WTC11 (cell line): ENCODE measurements at regions not wholly inside any gene's neighbourhood (a gene's known extent, or its start where the extent isn't known, plus 50 kb on each side); places are given as distances from the start of the nearest gene placed in this dataset.

ENCODE experiments used
- ATAC-seq: fragments of 200-7000 bp; cut with Tn5 transposase; 2 replicates; pipeline ENCODE4 v1.10.0; 2021; ENCODE audit warnings: mild to moderate bottlenecking, moderate library complexity
- CTCF ChIA-PET: fragments of 300-600 bp; sonication (Branson Sonifier 250); formaldehyde crosslinking; loops from one replicate; lab custom pipeline; 2021; ENCODE audit warnings: antibody characterized with exemption; lab: Charles Lee
- POLR2A ChIA-PET: fragments of 350-600 bp; sonication (Branson Sonifier 250); formaldehyde crosslinking; loops from one replicate; lab custom pipeline; 2021; ENCODE audit warnings: antibody characterized with exemption; lab: Charles Lee
- DNase-seq: peaks from one replicate; pipeline ENCODE4 v3.0.0; 2021; ENCODE audit warnings: low spot score
- H3K27ac Mint-ChIP-seq: 2 replicates; pipeline ENCODE4 v1.8.0; 2021; ENCODE audit warnings: mixed read lengths
- H3K27me3 Mint-ChIP-seq: 2 replicates; pipeline ENCODE4 v1.8.0; 2021; ENCODE audit warnings: low read depth, mild to moderate bottlenecking, moderate library complexity, mixed read lengths
- H3K36me3 Mint-ChIP-seq: 2 replicates; pipeline ENCODE4 v1.8.0; 2021; ENCODE audit warnings: mixed read lengths
- H3K4me1 Mint-ChIP-seq: 2 replicates; pipeline ENCODE4 v1.8.0; 2022; ENCODE audit warnings: mixed read lengths
- H3K4me3 Mint-ChIP-seq: 2 replicates; pipeline ENCODE4 v1.8.0; 2021; ENCODE audit warnings: mild to moderate bottlenecking, moderate library complexity, mixed read lengths
- H3K9me3 Mint-ChIP-seq: 2 replicates; pipeline ENCODE4 v1.8.0; 2021; ENCODE audit warnings: mixed read lengths
- CREM ChIP-seq: sonication (generic); formaldehyde crosslinking; IDR thresholded peaks from 2 replicates; pipeline ENCODE4 v1.8.1; 2022; ENCODE audit warnings: mild to moderate bottlenecking, missing genetic modification reagents, moderate library complexity
- EMX1 ChIP-seq: fragments of 250-450 bp; sonication (Bioruptor Pico); IDR thresholded peaks from 2 replicates; pipeline ENCODE4 v1.8.0; 2021; ENCODE audit warnings: mild to moderate bottlenecking
- ESRRA ChIP-seq: sonication (generic); formaldehyde crosslinking; IDR thresholded peaks from 2 replicates; pipeline ENCODE4 v1.8.1; 2022; ENCODE audit warnings: mild to moderate bottlenecking, missing genetic modification reagents, borderline replicate concordance
- FOXP1 ChIP-seq: sonication (generic); formaldehyde crosslinking; IDR thresholded peaks from 2 replicates; pipeline ENCODE4 v1.8.0; 2022; ENCODE audit warnings: missing genetic modification reagents, mild to moderate bottlenecking, moderate library complexity, borderline replicate concordance
- NFYB ChIP-seq: sonication (generic); formaldehyde crosslinking; conservative IDR thresholded peaks from 2 replicates; pipeline ENCODE4 v1.8.0; 2022; ENCODE audit warnings: low read depth, missing genetic modification reagents
- NR3C1 ChIP-seq: sonication (generic); formaldehyde crosslinking; conservative IDR thresholded peaks from 2 replicates; pipeline ENCODE4 v1.8.1; 2023; ENCODE audit warnings: low read depth, mild to moderate bottlenecking, missing genetic modification reagents
- OVOL2 ChIP-seq: fragments of 250-450 bp; sonication (Bioruptor Pico); IDR thresholded peaks from 2 replicates; pipeline ENCODE4 v1.9.0; 2021; ENCODE audit warnings: mild to moderate bottlenecking, borderline replicate concordance
- SMAD4 ChIP-seq: sonication (generic); formaldehyde crosslinking; IDR thresholded peaks from 2 replicates; pipeline ENCODE4 v1.8.0; 2022; ENCODE audit warnings: mild to moderate bottlenecking, missing genetic modification reagents
- SP1 ChIP-seq: sonication (generic); formaldehyde crosslinking; conservative IDR thresholded peaks from 2 replicates; pipeline ENCODE4 v1.8.1; 2022; ENCODE audit warnings: missing genetic modification reagents
- TCF7 ChIP-seq: sonication (generic); formaldehyde crosslinking; IDR thresholded peaks from 2 replicates; pipeline ENCODE4 v1.8.0; 2022; ENCODE audit warnings: mild to moderate bottlenecking, low read depth, missing genetic modification reagents, moderate library complexity
- ZNF423 ChIP-seq: fragments of 250-450 bp; sonication (Bioruptor Pico); IDR thresholded peaks from 2 replicates; pipeline ENCODE4 v2.1.2; 2022; ENCODE audit warnings: mild to moderate bottlenecking, moderate library complexity
- TF ChIP-seq, protein P1 (sequence below): sonication (generic); formaldehyde crosslinking; IDR thresholded peaks from 2 replicates; pipeline ENCODE4 v1.8.1; 2022; ENCODE audit warnings: missing genetic modification reagents, borderline replicate concordance
- TF ChIP-seq, protein P2 (sequence below): sonication (generic); formaldehyde crosslinking; IDR thresholded peaks from 2 replicates; pipeline ENCODE4 v1.8.0; 2022; ENCODE audit warnings: missing genetic modification reagents
- TF ChIP-seq, protein P3 (sequence below): fragments of 200-600 bp; IDR thresholded peaks from 2 replicates; pipeline ENCODE4 v1.8.0; 2022; ENCODE audit warnings: antibody characterized with exemption
- TF ChIP-seq, protein P4 (sequence below): sonication (generic); formaldehyde crosslinking; IDR thresholded peaks from 2 replicates; pipeline ENCODE4 v1.8.1; 2023; ENCODE audit warnings: mild to moderate bottlenecking, missing genetic modification reagents, moderate library complexity
- TF ChIP-seq, protein P5 (sequence below): sonication (generic); formaldehyde crosslinking; IDR thresholded peaks from 2 replicates; pipeline ENCODE4 v1.8.1; 2022; ENCODE audit warnings: low read depth, missing genetic modification reagents, borderline replicate concordance
- TF ChIP-seq, protein P6 (sequence below): sonication (generic); formaldehyde crosslinking; IDR thresholded peaks from 2 replicates; pipeline ENCODE4 v1.8.1; 2022; ENCODE audit warnings: low read depth, mild to moderate bottlenecking, moderate library complexity, missing genetic modification reagents, borderline replicate concordance
- TF ChIP-seq, protein P7 (sequence below): sonication (generic); formaldehyde crosslinking; IDR thresholded peaks from 2 replicates; pipeline ENCODE4 v1.8.1; 2022; ENCODE audit warnings: mild to moderate bottlenecking, missing genetic modification reagents, moderate library complexity, borderline replicate concordance

DNA sequence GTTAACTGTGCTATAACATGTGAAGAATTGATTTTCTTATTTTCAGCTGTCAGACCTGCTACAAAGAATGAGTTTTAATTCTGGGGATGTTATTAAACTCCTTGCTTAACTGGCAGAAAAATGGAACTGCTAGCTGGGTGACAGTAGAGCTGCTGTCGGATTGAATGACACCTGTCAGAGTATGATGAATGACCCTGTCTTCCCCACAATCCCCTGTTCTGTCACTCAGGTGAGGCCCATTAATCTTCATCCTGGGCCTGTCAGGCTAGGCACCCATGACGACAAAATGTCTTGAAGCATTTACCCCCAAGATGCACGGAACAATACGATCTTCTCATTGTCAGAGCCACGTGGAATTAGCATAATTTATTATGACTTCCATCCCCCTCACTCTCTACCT lies 129.9 kb upstream of the ETAA1 start (continued):
- TF ChIP-seq, protein P1, sequence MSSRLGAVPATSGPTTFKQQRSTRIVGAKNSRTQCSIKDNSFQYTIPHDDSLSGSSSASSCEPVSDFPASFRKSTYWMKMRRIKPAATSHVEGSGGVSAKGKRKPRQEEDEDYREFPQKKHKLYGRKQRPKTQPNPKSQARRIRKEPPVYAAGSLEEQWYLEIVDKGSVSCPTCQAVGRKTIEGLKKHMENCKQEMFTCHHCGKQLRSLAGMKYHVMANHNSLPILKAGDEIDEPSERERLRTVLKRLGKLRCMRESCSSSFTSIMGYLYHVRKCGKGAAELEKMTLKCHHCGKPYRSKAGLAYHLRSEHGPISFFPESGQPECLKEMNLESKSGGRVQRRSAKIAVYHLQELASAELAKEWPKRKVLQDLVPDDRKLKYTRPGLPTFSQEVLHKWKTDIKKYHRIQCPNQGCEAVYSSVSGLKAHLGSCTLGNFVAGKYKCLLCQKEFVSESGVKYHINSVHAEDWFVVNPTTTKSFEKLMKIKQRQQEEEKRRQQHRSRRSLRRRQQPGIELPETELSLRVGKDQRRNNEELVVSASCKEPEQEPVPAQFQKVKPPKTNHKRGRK (CRISPR knock-in tag) = no peak
- TF ChIP-seq, all 79 proteins: peak for 0

DNA sequence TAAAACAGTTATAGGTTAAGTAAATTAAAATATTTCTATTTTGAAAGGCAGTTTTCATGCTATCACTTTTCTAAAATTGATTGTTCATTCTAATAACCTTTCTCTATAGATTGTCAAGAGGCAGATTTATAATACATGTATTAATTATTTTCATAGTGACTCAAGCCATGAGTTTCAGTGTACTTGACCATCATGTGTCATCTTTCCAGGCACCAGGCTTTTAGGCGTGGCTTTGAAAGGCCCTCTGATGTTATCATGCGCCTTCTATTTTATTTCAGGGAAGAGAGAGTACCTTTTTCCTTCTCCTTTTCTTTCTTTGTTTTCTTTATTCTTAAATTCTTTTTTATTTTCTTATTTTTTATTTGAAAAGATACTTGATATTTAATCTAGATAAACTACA lies 128.3 kb upstream of the ETAA1 start:
- CTCF ChIA-PET = no interaction called here
- no peak for DNase-seq

More for the DNA sequence above, 128.3 kb upstream of the ETAA1 start:
- Mint-ChIP-seq H3K4me3 (no peak overlapping the region), H3K27me3 (no peaks in the 10 kb centered on the region), H3K9me3 (no peaks in the 10 kb centered on the region), H3K4me1 (peaks cover 13% of the 10 kb centered on the region), H3K36me3 (no peaks in the 10 kb centered on the region), H3K27ac (no peak overlapping the region)
- POLR2A ChIA-PET = no interaction called here
- ATAC-seq = no peak
- TF ChIP-seq, protein P2, sequence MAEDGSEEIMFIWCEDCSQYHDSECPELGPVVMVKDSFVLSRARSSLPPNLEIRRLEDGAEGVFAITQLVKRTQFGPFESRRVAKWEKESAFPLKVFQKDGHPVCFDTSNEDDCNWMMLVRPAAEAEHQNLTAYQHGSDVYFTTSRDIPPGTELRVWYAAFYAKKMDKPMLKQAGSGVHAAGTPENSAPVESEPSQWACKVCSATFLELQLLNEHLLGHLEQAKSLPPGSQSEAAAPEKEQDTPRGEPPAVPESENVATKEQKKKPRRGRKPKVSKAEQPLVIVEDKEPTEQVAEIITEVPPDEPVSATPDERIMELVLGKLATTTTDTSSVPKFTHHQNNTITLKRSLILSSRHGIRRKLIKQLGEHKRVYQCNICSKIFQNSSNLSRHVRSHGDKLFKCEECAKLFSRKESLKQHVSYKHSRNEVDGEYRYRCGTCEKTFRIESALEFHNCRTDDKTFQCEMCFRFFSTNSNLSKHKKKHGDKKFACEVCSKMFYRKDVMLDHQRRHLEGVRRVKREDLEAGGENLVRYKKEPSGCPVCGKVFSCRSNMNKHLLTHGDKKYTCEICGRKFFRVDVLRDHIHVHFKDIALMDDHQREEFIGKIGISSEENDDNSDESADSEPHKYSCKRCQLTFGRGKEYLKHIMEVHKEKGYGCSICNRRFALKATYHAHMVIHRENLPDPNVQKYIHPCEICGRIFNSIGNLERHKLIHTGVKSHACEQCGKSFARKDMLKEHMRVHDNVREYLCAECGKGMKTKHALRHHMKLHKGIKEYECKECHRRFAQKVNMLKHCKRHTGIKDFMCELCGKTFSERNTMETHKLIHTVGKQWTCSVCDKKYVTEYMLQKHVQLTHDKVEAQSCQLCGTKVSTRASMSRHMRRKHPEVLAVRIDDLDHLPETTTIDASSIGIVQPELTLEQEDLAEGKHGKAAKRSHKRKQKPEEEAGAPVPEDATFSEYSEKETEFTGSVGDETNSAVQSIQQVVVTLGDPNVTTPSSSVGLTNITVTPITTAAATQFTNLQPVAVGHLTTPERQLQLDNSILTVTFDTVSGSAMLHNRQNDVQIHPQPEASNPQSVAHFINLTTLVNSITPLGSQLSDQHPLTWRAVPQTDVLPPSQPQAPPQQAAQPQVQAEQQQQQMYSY = no peak
- TF ChIP-seq, protein P3, sequence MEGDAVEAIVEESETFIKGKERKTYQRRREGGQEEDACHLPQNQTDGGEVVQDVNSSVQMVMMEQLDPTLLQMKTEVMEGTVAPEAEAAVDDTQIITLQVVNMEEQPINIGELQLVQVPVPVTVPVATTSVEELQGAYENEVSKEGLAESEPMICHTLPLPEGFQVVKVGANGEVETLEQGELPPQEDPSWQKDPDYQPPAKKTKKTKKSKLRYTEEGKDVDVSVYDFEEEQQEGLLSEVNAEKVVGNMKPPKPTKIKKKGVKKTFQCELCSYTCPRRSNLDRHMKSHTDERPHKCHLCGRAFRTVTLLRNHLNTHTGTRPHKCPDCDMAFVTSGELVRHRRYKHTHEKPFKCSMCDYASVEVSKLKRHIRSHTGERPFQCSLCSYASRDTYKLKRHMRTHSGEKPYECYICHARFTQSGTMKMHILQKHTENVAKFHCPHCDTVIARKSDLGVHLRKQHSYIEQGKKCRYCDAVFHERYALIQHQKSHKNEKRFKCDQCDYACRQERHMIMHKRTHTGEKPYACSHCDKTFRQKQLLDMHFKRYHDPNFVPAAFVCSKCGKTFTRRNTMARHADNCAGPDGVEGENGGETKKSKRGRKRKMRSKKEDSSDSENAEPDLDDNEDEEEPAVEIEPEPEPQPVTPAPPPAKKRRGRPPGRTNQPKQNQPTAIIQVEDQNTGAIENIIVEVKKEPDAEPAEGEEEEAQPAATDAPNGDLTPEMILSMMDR = no peak
- TF ChIP-seq SP1 (CRISPR knock-in tag) (no peak), SMAD4 (CRISPR knock-in tag) (no peak), ESRRA (no peak), TCF7 (CRISPR knock-in tag) (no peak), FOXP1 (CRISPR knock-in tag) (no peak), NR3C1 (no peak), OVOL2 (no peak), ZNF423 (CRISPR knock-in tag) (no peak), CREM (CRISPR knock-in tag) (no peak), NFYB (CRISPR knock-in tag) (no peak), EMX1 (no peak)
- TF ChIP-seq, protein P4, sequence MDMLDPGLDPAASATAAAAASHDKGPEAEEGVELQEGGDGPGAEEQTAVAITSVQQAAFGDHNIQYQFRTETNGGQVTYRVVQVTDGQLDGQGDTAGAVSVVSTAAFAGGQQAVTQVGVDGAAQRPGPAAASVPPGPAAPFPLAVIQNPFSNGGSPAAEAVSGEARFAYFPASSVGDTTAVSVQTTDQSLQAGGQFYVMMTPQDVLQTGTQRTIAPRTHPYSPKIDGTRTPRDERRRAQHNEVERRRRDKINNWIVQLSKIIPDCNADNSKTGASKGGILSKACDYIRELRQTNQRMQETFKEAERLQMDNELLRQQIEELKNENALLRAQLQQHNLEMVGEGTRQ (CRISPR knock-in tag) = no peak
- TF ChIP-seq, protein P5, sequence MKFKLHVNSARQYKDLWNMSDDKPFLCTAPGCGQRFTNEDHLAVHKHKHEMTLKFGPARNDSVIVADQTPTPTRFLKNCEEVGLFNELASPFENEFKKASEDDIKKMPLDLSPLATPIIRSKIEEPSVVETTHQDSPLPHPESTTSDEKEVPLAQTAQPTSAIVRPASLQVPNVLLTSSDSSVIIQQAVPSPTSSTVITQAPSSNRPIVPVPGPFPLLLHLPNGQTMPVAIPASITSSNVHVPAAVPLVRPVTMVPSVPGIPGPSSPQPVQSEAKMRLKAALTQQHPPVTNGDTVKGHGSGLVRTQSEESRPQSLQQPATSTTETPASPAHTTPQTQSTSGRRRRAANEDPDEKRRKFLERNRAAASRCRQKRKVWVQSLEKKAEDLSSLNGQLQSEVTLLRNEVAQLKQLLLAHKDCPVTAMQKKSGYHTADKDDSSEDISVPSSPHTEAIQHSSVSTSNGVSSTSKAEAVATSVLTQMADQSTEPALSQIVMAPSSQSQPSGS = no peak
- TF ChIP-seq, protein P6, sequence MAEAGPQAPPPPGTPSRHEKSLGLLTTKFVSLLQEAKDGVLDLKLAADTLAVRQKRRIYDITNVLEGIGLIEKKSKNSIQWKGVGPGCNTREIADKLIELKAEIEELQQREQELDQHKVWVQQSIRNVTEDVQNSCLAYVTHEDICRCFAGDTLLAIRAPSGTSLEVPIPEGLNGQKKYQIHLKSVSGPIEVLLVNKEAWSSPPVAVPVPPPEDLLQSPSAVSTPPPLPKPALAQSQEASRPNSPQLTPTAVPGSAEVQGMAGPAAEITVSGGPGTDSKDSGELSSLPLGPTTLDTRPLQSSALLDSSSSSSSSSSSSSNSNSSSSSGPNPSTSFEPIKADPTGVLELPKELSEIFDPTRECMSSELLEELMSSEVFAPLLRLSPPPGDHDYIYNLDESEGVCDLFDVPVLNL (CRISPR knock-in tag) = no peak
- TF ChIP-seq, protein P7, sequence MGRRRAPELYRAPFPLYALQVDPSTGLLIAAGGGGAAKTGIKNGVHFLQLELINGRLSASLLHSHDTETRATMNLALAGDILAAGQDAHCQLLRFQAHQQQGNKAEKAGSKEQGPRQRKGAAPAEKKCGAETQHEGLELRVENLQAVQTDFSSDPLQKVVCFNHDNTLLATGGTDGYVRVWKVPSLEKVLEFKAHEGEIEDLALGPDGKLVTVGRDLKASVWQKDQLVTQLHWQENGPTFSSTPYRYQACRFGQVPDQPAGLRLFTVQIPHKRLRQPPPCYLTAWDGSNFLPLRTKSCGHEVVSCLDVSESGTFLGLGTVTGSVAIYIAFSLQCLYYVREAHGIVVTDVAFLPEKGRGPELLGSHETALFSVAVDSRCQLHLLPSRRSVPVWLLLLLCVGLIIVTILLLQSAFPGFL (CRISPR knock-in tag) = no peak
